Right ventricle myocardium inferior (tissue), 1 donor: ENCODE measurements at regions not wholly inside any gene's neighbourhood (a gene's known extent, or its start where the extent isn't known, plus 50 kb on each side); places are given as distances from the start of the nearest gene placed in this dataset.
A peak's percentile ranks its signal among the peaks of the same experiment; 100 is the strongest.

Experiments
- ATAC-seq: fragments of 200-7000 bp; cut with Tn5 transposase; one replicate; pipeline ENCODE4 v1.9.1; 2020; ENCODE audit warnings: mild to moderate bottlenecking, moderate library complexity
- DNase-seq: peaks from one replicate; pipeline ENCODE4 v3.0.0; 2021; ENCODE audit errors: missing footprints
- intact Hi-C: fragments of 100-400 bp; cut with DNase I; formaldehyde crosslinking; loops from one replicate; pipeline ENCODE4 v1.11.0; 2022
- donor health status: DM: no; HTN: yes; CAD: no; lungs with severe emphysema.

- ATAC-seq (no peak), DNase-seq (no peak)
- intact Hi-C loops, result no loop called here
Observed at GRCh38 chr14:22025879-22026278, 352.3 kb upstream of the OR4E1 start.

GRCh38 chr14:22024137-22024536 lies 350.5 kb upstream of the OR4E1 start:
- DNase-seq (no peak), ATAC-seq (no peak)
- intact Hi-C loops, result no loop called here

GRCh38 chr14:22018890-22019289 lies 345.3 kb upstream of the OR4E1 start:
- ATAC-seq (no peak), DNase-seq (no peak)
- intact Hi-C loops, result no loop called here

GRCh38 chr14:22012452-22012851 lies 338.8 kb upstream of the OR4E1 start:
- DNase-seq (no peak), ATAC-seq (peak; percentile 21)
- intact Hi-C loops, result no loop called here

GRCh38 chr14:22011253-22011642 lies 337.6 kb upstream of the OR4E1 start:
- no peak for DNase-seq
- ATAC-seq, result peak; percentile 66
- intact Hi-C loops, result no loop called here

- DNase-seq (no peak), ATAC-seq (peak; percentile 81)
- intact Hi-C loops, result no loop called here
Observed at GRCh38 chr14:22010545-22011252, 337.1 kb upstream of the OR4E1 start.

GRCh38 chr14:22008766-22009165 lies 335.1 kb upstream of the OR4E1 start:
- DNase-seq (no peak), ATAC-seq (no peak)
- intact Hi-C loops, result no loop called here

- intact Hi-C loops, result no loop called here
- ATAC-seq (no peak), DNase-seq (no peak)
Observed at GRCh38 chr14:22007784-22008412, 334.3 kb upstream of the OR4E1 start.

GRCh38 chr14:22007363-22007762 lies 333.7 kb upstream of the OR4E1 start:
- intact Hi-C loops, result no loop called here
- DNase-seq (no peak), ATAC-seq (no peak)

GRCh38 chr14:22003461-22003860 lies 329.8 kb upstream of the OR4E1 start:
- intact Hi-C loops, result no loop called here
- ATAC-seq, result no peak
- DNase-seq, result no peak

GRCh38 chr14:22002860-22003284 lies 329.3 kb upstream of the OR4E1 start:
- intact Hi-C loops, result no loop called here
- DNase-seq, result no peak
- ATAC-seq, result no peak

GRCh38 chr14:21999402-21999801 lies 325.8 kb upstream of the OR4E1 start:
- ATAC-seq, result no peak
- no peak for DNase-seq
- intact Hi-C loops, result no loop called here

GRCh38 chr14:21997300-21997699 lies 323.7 kb upstream of the OR4E1 start:
- intact Hi-C loops, result no loop called here
- ATAC-seq (no peak), DNase-seq (no peak)

- no peak for DNase-seq
- intact Hi-C loops, result no loop called here
- no peak for ATAC-seq
Observed at GRCh38 chr14:21995332-21995731, 321.7 kb upstream of the OR4E1 start.

GRCh38 chr14:21993837-21994236 lies 320.2 kb upstream of the OR4E1 start:
- intact Hi-C loops, result no loop called here
- DNase-seq, result no peak
- no peak for ATAC-seq

GRCh38 chr14:21993070-21993469 lies 319.5 kb upstream of the OR4E1 start:
- intact Hi-C loops, result no loop called here
- DNase-seq, result no peak
- ATAC-seq, result no peak

- DNase-seq (no peak), ATAC-seq (no peak)
- intact Hi-C loops, result no loop called here
Observed at GRCh38 chr14:21991130-21991529, 317.5 kb upstream of the OR4E1 start.

GRCh38 chr14:21990116-21990515 lies 316.5 kb upstream of the OR4E1 start:
- DNase-seq (no peak), ATAC-seq (no peak)
- intact Hi-C loops, result no loop called here

GRCh38 chr14:21989090-21989489 lies 315.5 kb upstream of the OR4E1 start:
- intact Hi-C loops, result no loop called here
- ATAC-seq, result no peak

GRCh38 chr14:21988413-21988812 lies 314.8 kb upstream of the OR4E1 start:
- ATAC-seq (no peak), DNase-seq (no peak)
- intact Hi-C loops, result no loop called here

More at GRCh38 chr14:21989090-21989489, 315.5 kb upstream of the OR4E1 start:
- no peak for DNase-seq

- DNase-seq (no peak), ATAC-seq (no peak)
- intact Hi-C loops, result no loop called here
Observed at GRCh38 chr14:21987937-21988336, 314.3 kb upstream of the OR4E1 start.
